LNCAP (cell line): ENCODE measurements at regions not wholly inside any gene's neighbourhood (a gene's known extent, or its start where the extent isn't known, plus 50 kb on each side); places are given as distances from the start of the nearest gene placed in this dataset.

Experiments used
- CTCF ChIP-seq: fragments of 450-650 bp; IDR thresholded peaks from 2 replicates; pipeline ENCODE4 v1.5.1; 2017; ENCODE audit warnings: mild to moderate bottlenecking

GRCh38 chr18:73750052-73750451 lies 397.6 kb downstream of the FBXO15 start:
- no peak for TF ChIP-seq CTCF

GRCh38 chr18:73749304-73749703 lies 398.3 kb downstream of the FBXO15 start:
- no peak for TF ChIP-seq CTCF

GRCh38 chr18:73748731-73749130 lies 398.9 kb downstream of the FBXO15 start:
- no peak for TF ChIP-seq CTCF

- TF ChIP-seq CTCF: no peak
Measured at GRCh38 chr18:73746101-73746500, 401.5 kb downstream of the FBXO15 start.

- no peak for TF ChIP-seq CTCF
Measured at GRCh38 chr18:73742957-73743356, 404.7 kb downstream of the FBXO15 start.

- no peak for TF ChIP-seq CTCF
Measured at GRCh38 chr18:73741946-73742345, 405.7 kb downstream of the FBXO15 start.

GRCh38 chr18:73739098-73739497 lies 408.5 kb downstream of the FBXO15 start:
- no peak for TF ChIP-seq CTCF

GRCh38 chr18:73737990-73738389 lies 409.6 kb downstream of the FBXO15 start:
- no peak for TF ChIP-seq CTCF
